ENCODE measurements at regions not wholly inside any gene's neighbourhood (a gene's known extent, or its start where the extent isn't known, plus 50 kb on each side); places are given as distances from the start of the nearest gene placed in this dataset.
"Not testable (repeated sequence)": the region's sequence is repeated elsewhere in the genome, so short reads cannot be mapped to it uniquely, and the experiment has no call there.

DNA sequence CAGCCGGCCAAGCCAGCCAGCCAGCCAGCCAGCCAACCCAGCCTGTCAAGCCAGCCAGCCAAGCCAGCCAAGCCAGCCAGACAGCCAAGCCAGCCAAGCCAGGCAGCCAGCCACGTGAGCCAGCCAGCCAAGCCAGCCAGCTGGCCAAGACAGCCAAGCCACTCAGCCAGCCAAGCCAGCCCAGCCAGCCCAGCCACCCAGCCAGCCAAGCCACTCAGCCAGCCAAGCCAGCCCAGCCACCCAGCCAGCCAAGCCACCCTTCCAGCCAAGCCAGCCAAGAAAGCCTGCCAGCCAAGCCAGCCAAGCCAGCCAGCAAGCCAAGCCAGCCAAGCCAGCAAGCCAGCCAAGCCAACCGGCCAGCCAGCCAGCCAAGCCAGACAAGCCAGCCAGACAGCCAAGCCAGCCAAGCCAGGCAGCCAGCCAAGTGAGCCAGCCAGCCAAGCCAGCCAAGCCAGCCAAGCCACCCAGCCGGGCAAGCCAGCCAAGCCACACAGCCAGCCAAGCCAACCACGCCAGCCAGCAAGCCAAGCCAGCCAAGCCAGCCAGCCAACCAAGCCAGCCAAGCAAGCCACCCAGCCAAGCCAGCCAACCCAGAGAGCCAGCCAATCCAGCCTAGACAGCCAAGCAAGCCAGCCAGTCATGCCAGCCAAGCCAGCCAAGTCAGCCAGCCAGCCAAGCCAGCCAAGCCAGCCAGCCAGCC, 199.5 kb downstream of the GOLGA6L6 start:
- intact Hi-C loops (cut with DNase I): no loop called here
- Histone ChIP-seq H3K27ac (ENCODE audit: low read depth in 2 of 2, low read length in 2 of 2) (peak overlapping the region in 1 of 2 donors; percentile 16), H3K9me3 (ENCODE audit: control insufficient read depth in 2 of 3, insufficient read depth in 1 of 3, low read length in 3 of 3) (peaks cover 0 to 30% (median 0%) of the 10 kb centered on the region in 3 donors), H3K9ac (ENCODE audit: low read length in 3 of 3) (no peak overlapping the region), H3K4me3 (ENCODE audit: low read length in 3 of 3) (no peak overlapping the region), H3K36me3 (ENCODE audit: control insufficient read depth in 2 of 3, insufficient read depth in 3 of 3, low read length in 3 of 3) (no peaks in the 10 kb centered on the region), H3K4me1 (ENCODE audit: control insufficient read depth in 2 of 3, insufficient read depth in 2 of 3, low read depth in 1 of 3, low read length in 3 of 3) (peaks cover 0 to 2% (median 0%) of the 10 kb centered on the region in 3 donors), H3K27me3 (ENCODE audit: control insufficient read depth, insufficient read depth, low read length) (no peaks in the 10 kb centered on the region)
- FAIRE-seq (no peak), DNase-seq (peak in 3 of 5 donors; percentile 73 to 95 (median 86))
- TF ChIP-seq, protein P1, sequence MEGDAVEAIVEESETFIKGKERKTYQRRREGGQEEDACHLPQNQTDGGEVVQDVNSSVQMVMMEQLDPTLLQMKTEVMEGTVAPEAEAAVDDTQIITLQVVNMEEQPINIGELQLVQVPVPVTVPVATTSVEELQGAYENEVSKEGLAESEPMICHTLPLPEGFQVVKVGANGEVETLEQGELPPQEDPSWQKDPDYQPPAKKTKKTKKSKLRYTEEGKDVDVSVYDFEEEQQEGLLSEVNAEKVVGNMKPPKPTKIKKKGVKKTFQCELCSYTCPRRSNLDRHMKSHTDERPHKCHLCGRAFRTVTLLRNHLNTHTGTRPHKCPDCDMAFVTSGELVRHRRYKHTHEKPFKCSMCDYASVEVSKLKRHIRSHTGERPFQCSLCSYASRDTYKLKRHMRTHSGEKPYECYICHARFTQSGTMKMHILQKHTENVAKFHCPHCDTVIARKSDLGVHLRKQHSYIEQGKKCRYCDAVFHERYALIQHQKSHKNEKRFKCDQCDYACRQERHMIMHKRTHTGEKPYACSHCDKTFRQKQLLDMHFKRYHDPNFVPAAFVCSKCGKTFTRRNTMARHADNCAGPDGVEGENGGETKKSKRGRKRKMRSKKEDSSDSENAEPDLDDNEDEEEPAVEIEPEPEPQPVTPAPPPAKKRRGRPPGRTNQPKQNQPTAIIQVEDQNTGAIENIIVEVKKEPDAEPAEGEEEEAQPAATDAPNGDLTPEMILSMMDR (IDR thresholded peaks at IDR 0.05; ENCODE audit: borderline replicate concordance, extremely low read depth, insufficient read depth): no peak

DNA sequence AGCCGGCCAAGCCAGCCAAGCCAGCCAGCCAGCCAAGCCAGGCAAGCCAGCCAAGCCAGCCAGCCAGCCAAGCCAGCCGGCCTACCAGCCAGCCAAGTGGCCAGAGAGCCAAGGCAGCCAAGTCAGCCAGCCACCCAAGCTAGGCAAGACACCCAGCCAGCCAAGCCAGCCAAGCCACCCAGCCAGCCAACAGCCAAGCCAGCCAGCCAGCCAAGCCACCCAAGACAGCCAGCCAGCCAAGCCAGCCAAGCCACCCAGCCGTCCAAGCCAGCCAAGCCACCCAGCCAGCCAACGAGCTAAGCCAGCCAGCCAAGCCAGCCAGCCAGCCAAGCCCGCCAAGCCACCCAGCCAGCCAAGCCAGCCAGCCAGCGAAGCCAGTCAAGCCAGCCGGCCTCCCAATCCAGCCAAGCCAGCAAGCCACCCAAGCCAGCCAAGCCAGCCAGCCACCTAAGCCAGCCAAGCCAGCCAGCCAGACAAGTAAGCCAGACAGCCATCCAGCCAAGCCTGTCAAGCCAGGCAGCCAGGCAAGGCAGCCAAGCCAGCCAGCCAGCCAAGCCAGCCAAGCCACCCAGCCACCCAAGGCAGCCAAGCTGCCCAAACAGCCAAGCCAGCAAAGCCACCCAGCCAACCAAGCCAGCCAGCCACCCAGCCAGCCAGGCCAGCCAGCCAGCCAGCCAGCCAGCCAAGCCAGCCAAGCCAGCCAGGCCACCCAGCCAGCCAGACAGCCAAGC, 200.5 kb downstream of the GOLGA6L6 start:
- peaks cover 0 to 2% (median 0%) of the 10 kb centered on the region in 3 donors for H3K4me1 ChIP-seq (ENCODE audit: control insufficient read depth in 2 of 3, insufficient read depth in 2 of 3, low read depth in 1 of 3, low read length in 3 of 3)
- DNase-seq: peak in 3 of 5 donors; percentile 73 to 95 (median 90)
- peaks cover 0 to 23% (median 0%) of the 10 kb centered on the region in 3 donors for H3K9me3 ChIP-seq (ENCODE audit: control insufficient read depth in 2 of 3, insufficient read depth in 1 of 3, low read length in 3 of 3)
- intact Hi-C loops (cut with DNase I): no loop called here
- TF ChIP-seq, protein P1 (IDR thresholded peaks at IDR 0.05; ENCODE audit: borderline replicate concordance, extremely low read depth, insufficient read depth): no peak
- H3K9ac ChIP-seq (ENCODE audit: low read length in 3 of 3): no peak overlapping the region
- peak overlapping the region; percentile 11 to 51 for H3K27ac ChIP-seq (ENCODE audit: low read depth in 2 of 2, low read length in 2 of 2)
- FAIRE-seq: no peak
- H3K27me3 ChIP-seq (ENCODE audit: control insufficient read depth, insufficient read depth, low read length): no peaks in the 10 kb centered on the region
- H3K36me3 ChIP-seq (ENCODE audit: control insufficient read depth in 2 of 3, insufficient read depth in 3 of 3, low read length in 3 of 3): no peaks in the 10 kb centered on the region
- H3K4me3 ChIP-seq (ENCODE audit: low read length in 3 of 3): peak overlapping the region in 1 of 3 donors; percentile 4

DNA sequence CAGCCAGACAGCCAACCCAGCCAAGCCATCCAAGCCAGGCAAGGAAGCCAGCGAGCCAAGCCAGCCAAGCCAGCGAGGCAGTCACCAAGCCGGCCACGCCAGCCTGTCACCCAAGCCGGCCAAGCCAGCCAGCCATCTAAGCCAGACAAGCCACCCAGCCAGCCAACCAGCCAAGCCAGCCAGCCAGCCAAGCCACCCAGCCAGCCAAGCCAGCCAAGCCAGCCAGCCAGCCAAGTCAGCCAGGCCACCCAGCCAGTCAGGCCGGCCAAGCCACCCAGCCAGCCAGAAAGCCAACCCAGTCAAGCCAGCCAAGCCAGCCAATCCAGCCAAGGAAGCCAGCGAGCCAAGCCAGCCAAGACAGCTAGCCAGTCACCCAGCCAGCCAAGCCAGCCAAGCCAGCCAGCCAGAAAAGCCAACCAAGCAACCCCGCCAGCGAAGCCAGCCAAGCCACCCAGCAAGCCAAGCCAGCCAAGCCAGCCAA, 201.2 kb downstream of the GOLGA6L6 start:
- H3K9me3 ChIP-seq (ENCODE audit: control insufficient read depth in 2 of 3, insufficient read depth in 1 of 3, low read length in 3 of 3): peaks cover 0 to 23% (median 0%) of the 10 kb centered on the region in 3 donors
- peaks cover 0 to 2% (median 0%) of the 10 kb centered on the region in 3 donors for H3K4me1 ChIP-seq (ENCODE audit: control insufficient read depth in 2 of 3, insufficient read depth in 2 of 3, low read depth in 1 of 3, low read length in 3 of 3)
- no peak overlapping the region for H3K4me3 ChIP-seq (ENCODE audit: low read length in 3 of 3)
- H3K27me3 ChIP-seq (ENCODE audit: control insufficient read depth, insufficient read depth, low read length): no peaks in the 10 kb centered on the region
- DNase-seq: peak in 3 of 5 donors; percentile 46 to 96 (median 73)
- H3K27ac ChIP-seq (ENCODE audit: low read depth in 2 of 2, low read length in 2 of 2): peak overlapping the region in 1 of 2 donors; percentile 51
- no peak overlapping the region for H3K9ac ChIP-seq (ENCODE audit: low read length in 3 of 3)
- TF ChIP-seq, protein P1 (IDR thresholded peaks at IDR 0.05; ENCODE audit: borderline replicate concordance, extremely low read depth, insufficient read depth): no peak
- no peaks in the 10 kb centered on the region for H3K36me3 ChIP-seq (ENCODE audit: control insufficient read depth in 2 of 3, insufficient read depth in 3 of 3, low read length in 3 of 3)
- intact Hi-C loops (cut with DNase I): no loop called here
- no peak for FAIRE-seq

DNA sequence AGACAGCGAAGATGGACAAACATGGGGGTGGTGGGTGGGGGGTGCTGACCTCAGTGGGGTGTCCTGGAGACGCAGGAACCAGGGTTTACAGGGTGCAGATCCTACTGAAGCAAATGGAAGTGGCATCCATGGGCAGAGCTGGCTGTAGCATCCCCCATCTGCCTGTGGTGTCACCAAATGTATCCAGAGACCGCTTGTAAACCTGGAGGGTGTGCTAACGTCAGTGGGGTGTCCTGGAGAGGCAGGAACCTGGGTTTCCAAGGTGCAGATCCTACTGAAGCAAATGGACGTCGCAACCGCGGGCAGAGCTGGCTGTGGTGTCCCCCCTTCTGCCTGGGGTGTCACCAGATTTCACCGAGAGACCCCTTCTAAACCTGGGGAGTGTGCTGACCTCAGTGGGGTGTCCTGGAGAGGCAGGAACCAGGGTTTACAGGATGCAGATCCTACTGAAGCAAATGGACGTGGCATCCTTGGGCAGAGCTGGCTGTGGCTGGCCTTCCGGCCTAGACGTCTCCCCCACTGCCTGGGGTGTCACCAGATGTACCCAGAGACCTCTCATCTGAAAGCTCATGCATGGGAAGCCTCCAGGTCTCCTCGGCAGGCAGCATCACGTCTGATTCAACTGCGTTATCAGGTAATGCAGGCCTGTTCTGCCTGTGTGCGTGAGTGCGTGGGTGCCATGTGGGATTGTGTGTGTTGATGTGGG, 202.4 kb downstream of the GOLGA6L6 start:
- H3K9ac ChIP-seq (ENCODE audit: low read length in 3 of 3); FAIRE-seq; H3K36me3 ChIP-seq (ENCODE audit: control insufficient read depth in 2 of 3, insufficient read depth in 3 of 3, low read length in 3 of 3); H3K27me3 ChIP-seq (ENCODE audit: control insufficient read depth, insufficient read depth, low read length); H3K4me1 ChIP-seq (ENCODE audit: control insufficient read depth in 2 of 3, insufficient read depth in 2 of 3, low read depth in 1 of 3, low read length in 3 of 3); intact Hi-C loops (cut with DNase I): not testable (repeated sequence)
- H3K27ac ChIP-seq (ENCODE audit: low read depth in 2 of 2, low read length in 2 of 2): peak overlapping the region in 1 of 2 donors; percentile 16
- peak overlapping the region in 2 of 3 donors; percentile 9 to 20 for H3K4me3 ChIP-seq (ENCODE audit: low read length in 3 of 3)
- peak in 1 of 5 donors; percentile 31 for DNase-seq
- H3K9me3 ChIP-seq (ENCODE audit: control insufficient read depth in 2 of 3, insufficient read depth in 1 of 3, low read length in 3 of 3): peaks cover 0 to 23% (median 0%) of the 10 kb centered on the region in 3 donors

DNA sequence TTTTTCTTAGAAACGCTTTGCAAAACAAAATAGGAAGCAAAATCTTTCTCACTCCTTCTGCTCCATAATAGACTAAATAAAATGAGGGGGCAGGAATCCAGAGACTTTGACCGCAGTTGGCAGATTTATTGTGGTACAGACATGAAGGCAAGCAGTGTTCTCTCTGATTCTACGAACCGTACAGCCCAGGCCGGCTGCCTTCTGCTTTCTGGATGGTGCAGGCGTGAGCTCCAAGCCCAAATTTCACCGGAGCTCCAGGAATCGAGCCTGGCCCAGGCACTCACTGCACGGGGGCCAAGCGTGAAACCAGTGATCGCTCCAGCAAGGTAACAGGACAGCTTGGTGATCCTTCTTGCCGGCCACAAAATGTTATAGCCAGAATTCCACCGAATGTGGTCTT, 202.9 kb downstream of the GOLGA6L6 start:
- H3K4me3 ChIP-seq (ENCODE audit: low read length in 3 of 3): peak overlapping the region in 1 of 3 donors; percentile 20
- H3K9me3 ChIP-seq (ENCODE audit: control insufficient read depth in 2 of 3, insufficient read depth in 1 of 3, low read length in 3 of 3): peaks cover 0 to 23% (median 0%) of the 10 kb centered on the region in 3 donors
- H3K27me3 ChIP-seq (ENCODE audit: control insufficient read depth, insufficient read depth, low read length); intact Hi-C loops (cut with DNase I); FAIRE-seq; H3K9ac ChIP-seq (ENCODE audit: low read length in 3 of 3); H3K36me3 ChIP-seq (ENCODE audit: control insufficient read depth in 2 of 3, insufficient read depth in 3 of 3, low read length in 3 of 3); H3K4me1 ChIP-seq (ENCODE audit: control insufficient read depth in 2 of 3, insufficient read depth in 2 of 3, low read depth in 1 of 3, low read length in 3 of 3); DNase-seq: not testable (repeated sequence)
- H3K27ac ChIP-seq (ENCODE audit: low read depth in 2 of 2, low read length in 2 of 2): peak overlapping the region in 1 of 2 donors; percentile 16

Data from kidney (tissue), 13 donors.